HG03460 (cell line): ENCODE measurements at regions not wholly inside any gene's neighbourhood (a gene's known extent, or its start where the extent isn't known, plus 50 kb on each side); places are given as distances from the start of the nearest gene placed in this dataset.
A peak's percentile ranks its signal among the peaks of the same experiment; 100 is the strongest.

Source experiments
- ATAC-seq: cut with Tn5 transposase; IDR thresholded peaks from one replicate; pipeline ENCODE4 v1.9.1; 2021; ENCODE audit not compliant: unreplicated experiment

DNA sequence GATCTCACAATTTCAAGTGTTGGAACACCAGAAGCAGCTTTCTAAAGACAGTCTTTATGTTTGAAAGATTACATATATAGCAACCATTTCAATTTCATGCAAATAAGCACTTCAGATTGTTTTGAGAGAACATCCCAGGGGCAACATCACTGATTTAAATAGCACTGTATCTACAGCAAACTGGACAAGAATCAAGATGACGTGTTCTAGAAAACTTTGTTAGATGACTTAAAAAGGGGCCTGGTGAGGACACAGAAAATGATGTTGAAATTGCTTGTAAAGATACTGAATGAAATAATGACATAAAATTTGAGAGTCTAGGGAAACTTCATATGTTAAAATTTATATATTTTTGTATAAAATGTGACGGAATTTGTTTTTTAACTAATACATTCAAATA, 277.1 kb downstream of the KLF12 start:
- ATAC-seq, result no peak

GRCh38 chr13:73851104-73851503, 283.1 kb downstream of the KLF12 start:
- ATAC-seq, result no peak

DNA sequence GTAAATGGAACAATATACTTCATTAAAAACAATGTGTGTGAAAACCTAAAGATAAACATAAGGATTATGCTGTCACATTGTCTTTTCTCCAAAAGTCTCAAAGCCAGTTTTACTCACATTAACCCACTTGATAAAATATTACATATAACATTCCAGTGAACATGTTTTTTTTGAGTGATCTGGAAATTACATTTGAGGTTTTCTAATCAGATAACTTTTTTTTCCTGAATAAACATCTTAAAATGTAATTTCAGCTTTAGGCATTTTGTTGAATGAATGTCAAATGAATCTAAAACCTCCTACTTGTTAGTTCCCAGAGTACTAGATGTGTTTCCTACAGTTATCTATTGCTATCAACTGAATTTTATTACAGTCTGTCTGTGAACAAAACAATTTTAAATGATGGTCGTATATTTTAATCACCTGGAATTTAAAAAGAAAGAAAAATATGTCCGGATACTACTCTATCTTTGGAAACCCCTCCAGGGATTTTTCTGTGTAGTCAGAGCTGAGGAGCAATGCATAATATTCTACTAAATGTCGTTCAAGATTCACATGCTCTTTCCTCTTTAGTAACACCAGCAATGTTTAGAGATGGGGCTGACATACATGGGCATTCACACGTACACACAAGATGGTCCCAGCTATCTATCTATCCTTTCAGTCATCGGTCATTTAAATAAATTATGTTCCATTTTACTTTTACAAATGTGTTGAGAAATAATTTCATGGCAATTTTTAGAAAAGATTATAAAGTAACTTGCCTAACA, 283.9 kb downstream of the KLF12 start:
- no peak for ATAC-seq

GRCh38 chr13:73849292-73849691, 284.9 kb downstream of the KLF12 start:
- no peak for ATAC-seq

DNA sequence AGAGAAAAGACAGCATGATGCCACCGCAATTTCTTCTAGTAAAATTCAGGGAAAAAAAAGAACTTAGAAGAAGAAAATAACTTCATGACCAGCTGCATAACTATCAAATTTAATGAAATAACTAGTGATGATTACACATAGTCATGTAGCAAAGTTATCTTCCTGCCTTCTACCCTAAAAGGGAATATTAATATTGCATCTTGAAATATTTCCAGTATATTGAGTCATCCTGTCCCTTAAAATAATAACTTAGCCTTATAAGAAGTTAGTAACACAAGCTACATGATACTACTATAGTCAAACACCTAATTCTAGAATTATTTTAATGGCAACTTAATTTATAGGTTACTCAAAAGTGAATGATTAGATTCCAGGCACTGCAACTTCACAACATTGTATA, 289.2 kb downstream of the KLF12 start:
- ATAC-seq, result no peak

- ATAC-seq, result no peak
These were observed 291.6 kb downstream of the KLF12 start for GRCh38 chr13:73842626-73843025.

DNA sequence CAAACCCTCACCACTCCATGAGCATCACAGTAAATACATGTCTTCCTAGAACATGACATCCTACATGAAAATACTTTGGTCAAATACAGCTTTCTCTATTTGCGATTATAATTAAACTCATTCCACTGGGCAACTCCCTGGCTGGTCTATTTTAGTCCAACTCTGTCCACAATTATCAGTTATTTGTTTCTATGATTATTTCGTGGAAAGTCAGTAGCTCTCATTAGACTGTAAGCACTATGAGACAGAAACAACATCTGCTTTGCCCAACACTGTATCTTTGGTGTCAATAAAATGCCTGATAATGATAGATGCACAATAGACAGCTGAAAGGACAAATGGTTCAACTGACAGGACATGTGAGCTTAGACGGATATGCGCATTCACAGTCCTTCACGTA, 292.0 kb downstream of the KLF12 start:
- ATAC-seq, result no peak

DNA sequence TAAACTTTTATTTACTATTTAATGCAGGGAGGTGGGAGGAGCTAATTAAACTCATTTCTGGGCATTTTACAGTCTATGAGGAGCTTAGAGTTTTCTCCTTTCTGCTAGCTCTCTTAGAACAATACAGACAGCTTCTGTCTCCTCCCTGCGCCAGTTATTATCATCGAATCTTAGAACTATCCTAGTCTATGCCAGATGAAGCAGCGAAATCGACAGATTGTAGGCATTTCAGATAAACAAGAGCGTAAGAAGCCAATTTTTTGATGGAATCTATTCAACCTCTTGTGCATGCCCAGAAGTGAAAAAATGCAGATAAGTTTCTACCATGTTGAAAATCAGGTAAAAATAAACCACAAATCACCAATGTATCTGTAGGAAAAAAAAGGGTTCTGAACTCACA, 297.1 kb downstream of the KLF12 start:
- ATAC-seq, result no peak

- ATAC-seq, result peak; percentile 56
These were observed 299.0 kb downstream of the KLF12 start for GRCh38 chr13:73835138-73835721.

GRCh38 chr13:73833325-73834070, 300.7 kb downstream of the KLF12 start:
- no peak for ATAC-seq

DNA sequence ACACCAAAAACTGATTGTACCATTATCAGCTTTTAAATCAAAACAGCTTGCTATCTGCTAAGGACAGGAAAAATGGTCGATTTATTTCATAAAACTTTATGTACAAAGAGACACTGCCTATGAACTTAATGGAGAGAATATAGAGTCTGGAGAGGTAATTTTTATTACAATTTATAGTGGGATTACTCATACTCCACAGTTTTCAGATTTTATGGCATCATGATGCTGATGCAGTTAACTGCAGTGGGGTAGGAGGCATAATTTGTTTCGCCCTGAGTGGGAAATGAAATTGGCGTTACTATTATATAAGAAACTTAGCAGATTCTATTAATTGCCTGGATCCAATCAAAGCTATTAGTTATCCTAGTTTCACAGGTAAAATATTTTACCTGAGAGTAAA, 301.4 kb downstream of the KLF12 start:
- no peak for ATAC-seq

DNA sequence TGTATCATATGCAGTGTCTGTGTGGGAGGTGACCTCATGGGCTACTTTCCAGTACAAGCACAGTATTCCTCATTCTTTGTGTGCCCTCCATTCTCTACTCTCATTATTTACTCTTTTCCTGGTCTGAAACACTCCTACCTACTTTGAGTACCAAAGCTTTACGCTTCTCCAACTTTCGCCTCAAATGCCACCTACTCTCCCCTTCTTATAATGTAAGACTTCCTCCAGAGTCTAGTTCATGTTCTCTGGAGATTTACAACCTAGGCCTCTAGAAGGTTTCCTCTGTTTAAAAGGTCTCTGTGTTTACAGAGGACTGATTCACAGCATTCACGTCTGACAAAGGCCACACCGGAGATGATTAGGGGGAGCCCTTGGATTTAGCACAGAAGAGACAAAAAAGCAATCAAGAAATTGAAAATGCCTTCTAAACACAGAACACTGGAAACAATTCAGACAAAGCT, 302.0 kb downstream of the KLF12 start:
- ATAC-seq, result no peak

GRCh38 chr13:73829416-73829815, 304.8 kb downstream of the KLF12 start:
- no peak for ATAC-seq

GRCh38 chr13:73828811-73829210, 305.4 kb downstream of the KLF12 start:
- no peak for ATAC-seq

DNA sequence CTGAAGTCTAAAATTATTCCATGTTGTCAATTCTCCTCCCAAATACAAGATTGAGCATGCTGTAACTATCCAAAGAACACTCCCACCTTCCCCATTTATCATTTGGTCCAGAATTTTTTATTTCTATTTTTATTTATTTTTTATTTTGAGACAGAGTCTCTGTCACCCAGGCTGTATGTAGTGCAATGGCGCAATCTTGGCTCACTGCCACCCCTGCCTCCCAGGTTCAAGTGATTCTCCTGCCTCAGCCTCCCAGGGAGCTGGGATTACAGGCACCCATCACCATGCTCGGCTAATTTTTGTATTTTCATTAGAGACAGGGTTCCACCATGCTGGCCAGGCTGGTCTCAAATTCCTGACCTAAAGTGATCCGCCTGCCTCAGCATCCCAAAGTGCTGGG, 306.8 kb downstream of the KLF12 start:
- ATAC-seq, result no peak

DNA sequence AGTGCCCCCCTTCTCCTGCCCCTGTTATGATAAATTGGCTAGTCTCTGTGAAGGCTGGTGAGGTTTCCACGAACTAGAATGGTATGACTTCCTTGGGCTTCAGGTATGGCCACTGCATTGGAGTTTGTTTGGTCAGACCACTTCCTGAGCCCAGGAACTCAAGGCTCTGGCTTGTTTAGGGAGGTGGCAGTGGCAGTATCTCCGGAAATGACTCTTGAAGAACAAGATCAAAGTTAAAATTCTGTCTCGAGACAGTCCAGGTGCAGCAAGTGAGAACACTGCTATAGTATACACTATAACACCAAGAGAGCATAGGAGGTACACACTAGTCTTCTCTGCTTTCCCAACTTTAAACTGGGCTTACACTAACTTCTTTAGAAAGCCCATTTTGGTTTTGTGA, 309.1 kb downstream of the KLF12 start:
- no peak for ATAC-seq

DNA sequence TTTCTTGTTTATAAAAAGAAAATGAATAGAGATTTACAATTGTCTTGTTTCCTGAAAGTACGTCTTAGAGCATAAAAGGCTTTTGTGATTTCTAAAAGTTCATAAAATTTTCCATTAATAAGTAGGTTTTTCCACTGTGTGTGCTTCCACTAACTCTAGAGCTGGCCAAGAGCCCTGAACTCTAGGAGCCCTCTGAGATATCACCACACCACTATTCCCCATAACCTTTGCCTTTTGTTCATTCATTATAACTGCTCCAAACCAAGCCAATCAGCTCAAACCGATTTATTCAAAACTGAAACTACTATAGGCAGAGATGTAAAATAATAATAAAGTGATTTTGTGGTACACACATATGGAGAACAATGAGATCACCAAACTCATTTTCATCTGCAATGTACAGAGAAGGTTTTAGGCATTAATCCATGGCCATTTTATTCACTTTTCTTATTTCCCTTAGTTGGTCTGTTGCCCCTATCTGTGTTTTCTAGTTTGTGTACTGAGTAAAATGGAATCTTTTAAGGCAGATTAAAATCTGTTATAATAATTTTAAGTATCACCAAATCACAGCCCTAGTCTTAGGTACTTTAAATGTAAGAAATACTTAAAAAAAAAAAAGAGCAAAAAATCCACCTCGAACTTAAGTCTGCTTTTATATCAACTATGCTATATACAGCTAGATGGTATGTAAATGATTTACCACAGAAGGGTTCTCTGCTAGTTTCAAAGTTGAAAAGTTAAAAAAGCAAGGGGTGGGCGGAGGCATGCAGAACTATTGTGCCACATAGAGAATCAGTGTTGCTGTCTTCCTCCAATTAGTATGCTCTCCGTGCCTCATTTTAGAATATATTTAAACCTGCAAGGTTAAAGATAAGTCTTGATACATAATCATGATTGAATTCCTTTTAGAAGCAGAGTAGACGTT, 311.3 kb downstream of the KLF12 start:
- no peak for ATAC-seq

- ATAC-seq, result peak; percentile 65
These were observed 313.5 kb downstream of the KLF12 start for GRCh38 chr13:73820688-73821087.

- no peak for ATAC-seq
These were observed 313.9 kb downstream of the KLF12 start for GRCh38 chr13:73820285-73820684.

- no peak for ATAC-seq
These were observed 314.5 kb downstream of the KLF12 start for GRCh38 chr13:73819711-73820110.

DNA sequence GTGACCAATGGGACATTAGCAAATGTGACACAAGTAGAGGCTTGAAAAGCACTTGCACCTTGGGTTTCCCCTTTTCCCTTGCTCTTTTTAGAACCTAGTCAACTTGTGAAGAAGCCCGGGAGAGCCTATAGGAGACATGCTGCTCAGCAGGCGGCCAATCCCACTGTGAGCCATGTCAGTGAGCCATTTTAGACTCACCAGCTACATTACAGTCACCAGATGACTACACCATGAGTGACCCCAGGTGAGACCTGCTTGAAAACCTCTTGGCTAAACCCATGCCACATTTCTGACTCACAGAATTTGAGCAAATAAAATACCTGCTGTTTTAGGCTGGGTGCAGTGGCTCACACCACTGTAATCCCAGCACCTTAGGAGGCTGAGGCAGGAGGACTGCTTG, 317.5 kb downstream of the KLF12 start:
- ATAC-seq, result no peak
